NB4 (cell line): ENCODE measurements at regions not wholly inside any gene's neighbourhood (a gene's known extent, or its start where the extent isn't known, plus 50 kb on each side); places are given as distances from the start of the nearest gene placed in this dataset.

ENCODE experiments used
- MYC ChIP-seq: IDR thresholded peaks from 2 replicates; pipeline ENCODE4 v1.6.1; 2011; ENCODE audit warnings: low read depth, low read length
- POLR2A ChIP-seq: IDR thresholded peaks from 2 replicates; pipeline ENCODE4 v1.6.1; 2011; ENCODE audit warnings: mild to moderate bottlenecking; ENCODE audit not compliant: insufficient read length; ENCODE audit errors: extremely low read depth
- TF ChIP-seq, protein P1 (sequence below): IDR thresholded peaks from one replicate; pipeline ENCODE4 v1.5.1; 2012; ENCODE audit warnings: low read depth, low read length

DNA sequence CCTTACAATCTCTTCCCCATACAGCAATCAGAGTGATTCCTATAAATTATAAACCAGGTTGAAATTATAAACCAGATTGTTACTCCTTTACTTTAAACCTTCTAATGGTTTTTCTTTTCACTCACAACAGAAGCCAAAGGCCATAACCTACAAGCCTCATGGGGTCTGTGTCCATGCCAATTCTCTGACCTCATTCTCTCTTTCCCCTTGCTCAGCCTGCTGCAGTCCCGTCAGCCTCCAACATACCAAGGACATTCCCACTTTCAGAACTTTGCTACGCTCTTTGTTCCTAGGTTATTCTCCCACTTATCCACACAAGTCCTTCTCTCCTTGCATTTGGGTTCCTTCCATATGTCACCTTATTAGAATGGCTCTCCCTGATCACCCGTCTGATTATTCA lies 277.9 kb upstream of the TCF21 start:
- TF ChIP-seq, protein P1, sequence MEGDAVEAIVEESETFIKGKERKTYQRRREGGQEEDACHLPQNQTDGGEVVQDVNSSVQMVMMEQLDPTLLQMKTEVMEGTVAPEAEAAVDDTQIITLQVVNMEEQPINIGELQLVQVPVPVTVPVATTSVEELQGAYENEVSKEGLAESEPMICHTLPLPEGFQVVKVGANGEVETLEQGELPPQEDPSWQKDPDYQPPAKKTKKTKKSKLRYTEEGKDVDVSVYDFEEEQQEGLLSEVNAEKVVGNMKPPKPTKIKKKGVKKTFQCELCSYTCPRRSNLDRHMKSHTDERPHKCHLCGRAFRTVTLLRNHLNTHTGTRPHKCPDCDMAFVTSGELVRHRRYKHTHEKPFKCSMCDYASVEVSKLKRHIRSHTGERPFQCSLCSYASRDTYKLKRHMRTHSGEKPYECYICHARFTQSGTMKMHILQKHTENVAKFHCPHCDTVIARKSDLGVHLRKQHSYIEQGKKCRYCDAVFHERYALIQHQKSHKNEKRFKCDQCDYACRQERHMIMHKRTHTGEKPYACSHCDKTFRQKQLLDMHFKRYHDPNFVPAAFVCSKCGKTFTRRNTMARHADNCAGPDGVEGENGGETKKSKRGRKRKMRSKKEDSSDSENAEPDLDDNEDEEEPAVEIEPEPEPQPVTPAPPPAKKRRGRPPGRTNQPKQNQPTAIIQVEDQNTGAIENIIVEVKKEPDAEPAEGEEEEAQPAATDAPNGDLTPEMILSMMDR: no peak
- TF ChIP-seq POLR2A: no peak
- no peak for TF ChIP-seq MYC
